ENCODE measurements at regions not wholly inside any gene's neighbourhood (a gene's known extent, or its start where the extent isn't known, plus 50 kb on each side); places are given as distances from the start of the nearest gene placed in this dataset.
"Not testable (repeated sequence)": the region's sequence is repeated elsewhere in the genome, so short reads cannot be mapped to it uniquely, and the experiment has no call there.

GRCh38 chr20:51188941-51189340 lies 166.0 kb upstream of the KCNG1 start:
- no peak for DNase-seq (ENCODE audit: low spot score)

DNA sequence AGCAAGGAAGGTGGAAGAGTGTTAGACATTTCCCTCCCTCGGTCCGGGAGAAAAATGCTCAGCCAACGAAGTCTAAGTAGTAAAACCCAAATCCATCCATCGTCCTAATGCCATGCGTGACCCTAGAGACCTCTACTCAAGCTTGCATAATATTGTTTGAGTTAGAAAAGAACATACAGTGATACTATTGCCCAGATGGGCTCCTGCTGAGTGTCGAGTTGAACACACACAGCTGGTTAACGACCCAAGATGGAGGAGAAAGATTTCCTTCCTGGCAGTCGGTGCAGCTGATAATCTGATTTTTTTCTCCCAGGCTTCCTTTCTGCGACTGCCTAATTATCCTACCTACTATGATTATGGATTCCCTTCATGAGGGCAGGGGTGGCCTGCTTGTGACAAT lies 164.4 kb upstream of the KCNG1 start:
- DNase-seq (ENCODE audit: low spot score): no peak

DNA sequence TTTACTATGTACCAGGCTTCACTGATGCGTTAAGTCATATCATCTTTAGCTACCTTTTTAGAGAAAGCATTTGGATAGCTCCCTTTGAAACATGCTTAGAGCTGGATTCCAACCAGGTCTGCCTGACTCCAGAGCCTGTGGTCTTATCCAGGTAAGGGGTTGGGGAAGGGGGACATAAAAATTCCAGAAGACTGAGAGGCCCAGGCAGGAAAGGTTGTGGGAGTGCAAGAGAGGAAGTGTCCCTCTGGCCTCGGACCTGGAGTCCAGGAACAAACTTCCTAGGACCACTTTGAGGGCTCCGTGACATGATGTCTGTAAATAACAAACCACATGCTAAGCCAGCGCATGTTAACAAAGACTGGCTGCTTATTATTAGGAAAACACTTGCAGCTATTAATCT lies 163.0 kb upstream of the KCNG1 start:
- DNase-seq (ENCODE audit: low spot score): no peak

DNA sequence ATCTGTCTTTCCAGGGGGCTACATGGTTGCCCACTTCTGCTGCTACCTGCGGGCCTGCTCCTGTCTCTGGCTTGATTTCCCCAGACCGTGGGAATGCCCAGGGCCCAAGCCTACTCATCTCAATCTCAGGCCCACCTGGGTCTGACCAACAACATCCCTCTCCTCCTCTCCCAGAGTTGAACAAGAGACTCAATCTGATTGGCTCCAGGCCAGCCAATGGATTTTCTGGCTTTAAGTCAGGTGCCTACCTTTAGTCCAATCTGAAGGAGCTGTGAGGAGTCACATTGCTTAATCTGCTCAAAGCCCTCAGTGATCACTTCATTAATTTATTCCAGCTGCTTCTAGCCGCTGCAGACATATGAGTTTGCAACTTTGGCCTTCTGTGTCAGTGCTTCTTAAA lies 162.4 kb upstream of the KCNG1 start:
- DNase-seq (ENCODE audit: low spot score): no peak

DNA sequence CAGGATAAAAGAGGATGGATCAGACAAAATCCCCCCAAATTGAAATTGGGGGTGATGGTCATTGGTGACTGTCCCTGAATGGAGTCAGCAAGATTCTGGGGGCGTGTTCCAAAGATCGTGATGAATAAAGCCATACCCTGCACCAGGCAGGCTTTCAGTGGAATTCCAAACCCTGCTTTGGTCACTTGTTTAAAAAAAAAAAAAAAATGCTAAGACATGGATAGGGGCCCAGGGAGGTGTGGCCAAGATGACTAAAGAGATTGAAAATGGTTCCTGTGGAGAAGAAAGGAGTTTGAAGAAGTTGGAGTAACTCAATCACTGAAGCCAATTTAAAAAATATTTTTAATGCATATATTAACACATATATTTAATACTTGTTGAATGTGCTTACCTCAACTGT lies 161.4 kb upstream of the KCNG1 start:
- peak; percentile 41 for DNase-seq (ENCODE audit: low spot score)

DNA sequence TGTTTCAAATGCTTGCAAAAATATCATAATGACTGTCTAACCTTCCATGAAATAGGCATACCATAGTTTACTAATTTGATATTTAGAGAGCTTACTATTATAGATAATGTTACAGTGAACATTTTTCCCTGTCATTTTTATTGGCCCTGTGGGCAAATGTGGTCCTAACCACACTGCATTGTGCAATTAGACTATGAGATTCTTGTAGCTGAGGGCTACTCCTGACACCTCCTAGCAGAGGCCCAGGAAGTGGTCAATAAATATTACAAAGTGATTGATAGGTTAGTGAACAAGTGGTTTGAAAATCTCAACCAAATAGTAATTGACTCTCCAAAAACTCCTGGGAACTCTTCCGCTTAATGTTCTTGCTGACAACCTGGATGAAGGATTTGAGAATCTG lies 160.5 kb upstream of the KCNG1 start:
- DNase-seq (ENCODE audit: low spot score): no peak

DNA sequence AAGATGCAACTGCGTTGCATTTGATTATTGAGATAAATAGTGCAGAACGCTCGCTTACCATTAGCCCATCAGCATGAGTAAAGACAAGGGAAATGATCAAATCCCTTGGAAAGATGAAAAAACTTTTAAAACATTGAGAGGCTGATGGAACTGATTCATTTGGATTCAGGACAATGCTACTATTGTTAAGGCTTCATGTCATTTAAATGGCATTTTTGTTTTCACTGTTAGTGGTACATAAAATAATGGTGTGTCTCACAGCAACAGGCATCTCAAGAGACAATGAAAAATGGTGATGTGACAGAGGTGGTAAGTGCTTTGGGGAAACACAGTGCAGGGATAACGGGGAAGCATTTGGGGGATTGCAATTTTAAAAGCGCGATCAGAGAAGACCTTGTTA lies 159.7 kb upstream of the KCNG1 start:
- no peak for DNase-seq (ENCODE audit: low spot score)

DNA sequence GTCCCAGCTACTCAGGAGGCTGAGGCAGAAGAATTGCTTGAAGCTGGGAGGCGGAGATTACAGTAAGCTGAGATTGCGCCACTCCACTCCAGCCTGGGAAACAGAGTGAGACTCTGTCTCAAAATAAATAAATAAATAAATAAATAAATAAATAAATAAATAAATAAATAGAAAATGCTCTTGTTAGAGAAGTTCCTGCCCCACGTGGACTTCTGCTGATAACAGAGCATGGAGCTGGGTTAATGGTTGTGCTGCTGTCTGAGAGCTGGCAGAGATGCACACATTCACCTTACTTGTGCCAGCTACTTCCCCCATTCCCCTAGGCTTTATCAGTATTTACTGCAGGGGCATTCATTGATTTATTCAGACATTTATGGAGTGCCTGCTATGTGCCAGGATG lies 155.2 kb upstream of the KCNG1 start:
- DNase-seq (ENCODE audit: low spot score): no peak

DNA sequence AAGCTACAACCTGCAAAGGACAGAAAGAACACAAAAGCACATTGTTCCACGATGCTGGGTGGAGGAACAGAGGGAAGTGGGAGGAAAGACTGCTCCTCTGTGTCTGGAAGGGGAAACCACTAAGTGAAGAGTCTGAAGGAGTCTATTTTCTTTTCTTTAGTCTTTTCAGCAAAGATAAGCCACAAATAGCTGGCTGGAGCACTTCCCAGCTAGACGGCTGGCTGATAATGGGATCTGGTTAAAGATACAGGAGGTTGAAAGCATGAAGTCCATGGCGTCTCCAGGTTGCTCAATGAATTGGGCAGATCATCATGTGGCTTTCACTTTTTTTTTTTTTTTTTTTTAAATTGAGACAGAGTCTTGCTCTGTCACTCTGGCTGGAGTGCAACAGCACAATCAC lies 154.0 kb upstream of the KCNG1 start:
- DNase-seq (ENCODE audit: low spot score): peak; percentile 21

DNA sequence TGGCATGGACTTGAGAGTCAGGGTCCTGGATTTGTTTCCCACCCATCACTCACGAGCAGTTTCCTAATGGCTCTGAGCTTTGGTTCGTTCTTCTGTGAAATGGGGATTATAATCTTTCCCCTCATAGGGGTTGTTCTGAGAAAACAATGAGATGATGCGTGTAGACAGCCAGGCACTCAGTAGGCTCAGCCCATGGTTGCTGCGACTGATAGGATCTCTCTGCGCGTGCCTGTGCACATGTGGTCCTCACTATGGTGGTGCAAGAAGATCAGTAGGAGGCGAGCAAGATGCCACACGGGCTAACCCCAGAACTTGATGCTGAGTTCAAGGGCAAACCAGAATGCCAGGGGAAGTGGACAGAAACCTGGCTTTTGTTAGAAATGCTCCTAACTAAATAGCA lies 153.5 kb upstream of the KCNG1 start:
- DNase-seq (ENCODE audit: low spot score): no peak

DNA sequence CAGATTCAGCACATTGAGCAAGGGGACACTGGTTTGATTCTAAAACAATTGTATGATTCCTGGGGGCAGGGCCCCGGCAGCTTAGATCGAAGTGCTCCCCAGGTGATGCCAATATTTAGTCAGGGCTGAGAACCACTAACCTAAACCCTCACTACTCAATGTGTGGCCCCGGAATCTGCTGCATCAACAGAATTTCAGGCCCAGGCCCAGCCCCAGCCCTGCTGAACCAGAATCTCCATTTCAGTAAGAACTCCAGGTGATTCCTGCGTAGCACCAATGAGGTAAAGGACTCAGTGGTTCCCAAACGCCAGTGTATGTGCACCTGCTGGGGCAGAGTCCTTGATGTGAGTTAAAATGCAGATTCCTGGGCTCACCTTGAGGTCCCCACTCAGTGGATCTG lies 152.8 kb upstream of the KCNG1 start:
- no peak for DNase-seq (ENCODE audit: low spot score)

DNA sequence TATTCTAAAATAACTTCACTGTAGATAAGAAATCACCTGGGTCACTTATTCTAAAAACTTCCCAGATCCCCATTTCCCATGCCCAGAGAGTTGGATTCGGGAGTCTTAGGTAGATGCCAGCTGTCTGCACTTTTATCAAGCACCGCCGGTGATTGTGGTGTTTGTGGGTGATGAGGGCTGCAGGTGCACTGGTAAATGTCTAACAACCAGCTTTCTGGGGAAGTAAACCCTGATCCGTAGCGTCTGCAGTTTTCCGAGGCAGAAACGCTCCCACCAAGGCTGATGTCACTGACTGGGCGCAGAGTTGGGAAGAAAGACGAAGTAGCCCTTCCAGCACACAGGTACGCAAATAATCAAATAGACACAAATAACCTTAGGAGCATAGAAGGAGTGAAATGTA lies 152.2 kb upstream of the KCNG1 start:
- no peak for DNase-seq (ENCODE audit: low spot score)

DNA sequence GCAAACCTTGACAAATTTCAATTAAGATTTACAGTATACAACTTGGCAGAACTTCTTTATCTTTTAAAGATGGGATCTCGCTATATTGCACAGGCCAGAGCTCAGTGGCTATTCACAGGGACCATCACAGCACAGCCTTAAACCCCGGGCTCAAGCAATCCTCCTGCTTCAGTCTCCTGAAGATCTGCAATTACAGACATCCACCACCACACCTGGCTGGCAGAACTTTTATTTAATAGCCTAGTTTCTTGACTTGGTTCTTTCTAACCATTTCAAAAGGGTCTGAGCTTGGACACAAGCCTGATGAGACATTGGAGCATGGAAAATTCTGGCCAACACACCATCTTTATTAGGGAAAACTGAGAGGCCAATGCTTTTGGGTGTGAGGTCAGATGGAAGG lies 151.6 kb upstream of the KCNG1 start:
- no peak for DNase-seq (ENCODE audit: low spot score)

DNA sequence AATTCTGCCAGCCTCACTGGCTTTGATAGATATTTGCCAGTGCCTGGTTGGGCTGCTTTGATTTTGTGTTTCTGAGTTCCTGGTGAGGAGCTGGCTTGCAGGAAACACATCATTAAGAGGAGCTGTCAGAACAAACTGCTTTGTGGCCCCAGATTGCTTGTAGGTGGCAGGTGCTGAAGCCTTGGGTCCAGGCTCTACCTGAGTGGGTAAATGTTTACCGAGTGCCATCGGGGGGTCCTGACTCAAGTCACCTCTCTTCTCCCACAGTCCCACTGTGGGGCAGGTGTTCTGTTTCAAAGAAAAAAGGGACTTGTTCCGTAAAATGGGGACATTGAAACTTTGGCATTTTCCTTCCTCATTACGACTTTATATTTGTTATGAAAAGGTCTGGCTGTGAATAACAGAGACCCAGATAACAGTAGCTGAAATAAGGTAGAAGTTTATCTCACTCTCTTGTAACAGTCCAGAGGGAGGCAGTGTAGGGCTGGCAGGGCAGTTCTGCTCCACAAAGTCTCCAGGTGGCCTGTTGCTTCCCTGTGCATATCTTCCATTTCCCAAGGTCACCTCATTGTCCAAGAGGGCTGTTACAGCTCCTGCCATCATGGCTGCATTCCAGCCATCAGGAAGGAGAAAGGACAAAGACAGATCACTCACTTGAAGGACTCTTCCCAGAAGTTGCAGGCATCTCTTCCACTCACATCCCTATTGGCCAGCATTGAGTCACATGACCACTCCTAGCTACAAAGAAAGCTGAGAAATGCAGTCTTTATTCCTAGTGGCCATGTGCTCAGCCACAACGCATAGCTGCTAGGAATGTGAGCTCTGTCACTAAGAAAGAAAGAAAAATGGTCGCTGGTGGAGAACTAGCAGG lies 149.9 kb upstream of the KCNG1 start:
- DNase-seq (ENCODE audit: low spot score): peak; percentile 12

- DNase-seq (ENCODE audit: low spot score): no peak
These were observed 148.2 kb upstream of the KCNG1 start for GRCh38 chr20:51171141-51171540.

DNA sequence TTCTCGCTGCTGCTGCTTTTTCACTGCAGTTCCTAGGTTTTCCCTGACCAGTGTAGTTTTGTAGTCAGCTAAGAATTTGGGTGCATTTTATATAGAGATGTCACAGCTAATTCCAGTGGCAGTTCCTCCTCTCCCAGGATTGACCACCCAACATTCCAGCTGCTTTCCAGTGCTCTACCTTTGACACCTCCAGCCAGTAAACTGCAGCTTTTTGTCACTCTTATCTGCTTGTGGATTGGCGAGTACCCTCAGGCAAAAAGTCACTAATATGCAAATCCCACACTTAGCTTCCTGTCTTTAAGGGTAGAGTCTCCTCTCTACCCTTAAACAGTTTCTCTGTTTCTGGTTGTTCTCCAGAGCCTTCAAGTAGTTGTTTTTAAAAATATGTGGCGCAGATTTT lies 146.9 kb upstream of the KCNG1 start:
- DNase-seq (ENCODE audit: low spot score): no peak

- DNase-seq (ENCODE audit: low spot score): not testable (repeated sequence)
These were observed 145.0 kb upstream of the KCNG1 start for GRCh38 chr20:51167911-51168310.

DNA sequence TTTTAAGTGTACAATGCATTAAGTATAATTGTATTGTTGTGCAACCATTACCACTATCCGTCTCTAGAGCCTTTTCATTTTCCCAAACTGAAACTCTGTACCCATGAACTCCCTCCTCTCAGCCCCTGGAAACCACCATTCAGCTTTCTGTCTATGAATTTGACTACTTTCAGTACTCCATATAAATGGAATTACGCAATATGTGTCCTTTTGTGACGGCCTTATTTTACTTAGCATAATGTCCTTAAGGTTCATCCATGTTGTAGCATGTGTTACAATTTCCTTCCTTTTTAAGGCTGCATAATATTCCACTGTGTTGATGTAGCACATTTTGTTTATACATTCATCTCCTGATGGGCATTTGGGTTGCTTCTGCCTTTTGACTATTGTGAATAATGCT lies 143.6 kb upstream of the KCNG1 start:
- no peak for DNase-seq (ENCODE audit: low spot score)

- no peak for DNase-seq (ENCODE audit: low spot score)
These were observed 142.2 kb upstream of the KCNG1 start for GRCh38 chr20:51165131-51165530.

DNA sequence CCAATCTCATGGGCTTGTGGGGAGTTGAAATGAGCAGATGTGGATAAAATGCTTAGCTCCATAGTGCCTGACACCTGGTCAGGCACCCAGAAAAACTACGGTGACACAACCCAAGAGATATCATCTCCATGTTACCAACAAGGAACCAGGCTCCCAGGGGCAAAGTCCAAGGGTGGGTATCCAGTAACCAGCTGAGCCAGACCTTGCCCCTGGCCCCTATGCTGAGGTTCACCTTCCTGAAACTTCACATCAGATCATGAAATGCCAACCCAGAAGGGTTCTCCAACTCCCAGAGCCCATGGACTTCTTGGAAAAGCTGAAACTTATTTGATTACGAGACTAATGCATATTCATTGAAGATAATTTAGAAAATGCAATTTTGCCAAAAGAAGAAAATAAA lies 141.8 kb upstream of the KCNG1 start:
- DNase-seq (ENCODE audit: low spot score): no peak

DNA sequence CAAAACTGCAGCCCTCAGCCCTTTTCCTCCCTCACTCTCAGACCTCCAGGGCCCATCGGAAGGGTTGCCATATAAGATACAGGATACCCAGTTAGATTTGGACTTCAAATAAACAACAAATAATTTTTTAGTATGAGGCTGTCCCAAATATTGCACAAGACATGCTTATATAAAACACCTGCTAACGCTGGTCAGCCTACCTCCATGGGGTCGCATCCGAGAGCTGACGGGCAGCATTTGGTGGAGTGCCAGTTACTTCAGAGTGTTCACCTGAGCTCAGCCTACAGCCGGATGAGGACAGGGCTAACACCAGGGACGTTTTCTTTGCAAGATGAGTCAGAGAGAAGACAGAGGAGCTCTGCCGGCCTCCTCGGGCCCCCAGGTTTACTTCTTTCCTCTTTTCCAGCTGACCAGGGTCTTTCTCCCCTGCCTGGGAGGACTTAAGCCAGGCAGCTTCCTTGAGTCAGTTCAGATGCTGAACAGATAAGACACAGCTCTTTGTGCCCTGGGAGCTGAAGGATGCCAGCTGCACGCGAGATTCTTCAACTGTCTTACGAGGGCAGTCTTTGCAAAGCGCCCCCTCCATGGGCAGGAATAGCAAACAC lies 141.2 kb upstream of the KCNG1 start:
- no peak for DNase-seq (ENCODE audit: low spot score)

GRCh38 chr20:51162015-51162414 lies 139.1 kb upstream of the KCNG1 start:
- DNase-seq (ENCODE audit: low spot score): no peak

DNA sequence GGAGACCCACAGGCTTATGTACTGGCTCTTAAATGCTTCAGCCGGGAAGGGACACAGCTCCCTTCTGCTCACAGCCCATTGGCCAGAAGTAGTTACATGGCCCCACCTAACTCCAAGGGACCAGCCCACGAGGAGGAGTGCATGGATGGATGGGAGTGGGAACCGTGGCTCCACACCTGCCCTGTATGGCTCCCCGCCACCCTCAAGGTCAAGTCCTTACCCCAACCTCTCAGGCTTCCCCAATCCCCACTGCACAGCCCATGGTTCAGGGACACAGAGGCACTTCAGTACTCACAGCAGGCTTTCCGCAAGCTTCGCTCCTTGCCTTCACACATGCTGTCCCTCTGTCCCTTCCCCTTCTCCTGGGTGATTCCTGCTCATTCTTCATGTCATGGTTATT lies 137.9 kb upstream of the KCNG1 start:
- no peak for DNase-seq (ENCODE audit: low spot score)

GRCh38 chr20:51159981-51160380 lies 137.1 kb upstream of the KCNG1 start:
- DNase-seq (ENCODE audit: low spot score): no peak
